H1 (cell line): ENCODE measurements at regions not wholly inside any gene's neighbourhood (a gene's known extent, or its start where the extent isn't known, plus 50 kb on each side); places are given as distances from the start of the nearest gene placed in this dataset.

Source experiments
- CTCF ChIA-PET: fragments of 300-600 bp; sonication (Branson Sonifier 250); formaldehyde crosslinking; loops from one replicate; lab custom pipeline; 2021; ENCODE audit not compliant: partially characterized antibody; lab: Charles Lee
- POLR2A ChIA-PET: fragments of 300-600 bp; sonication (Branson Sonifier 250); formaldehyde crosslinking; loops from one replicate; lab custom pipeline; 2021; ENCODE audit warnings: inconsistent platforms; ENCODE audit not compliant: partially characterized antibody; lab: Charles Lee
- DNase-seq, 2 experiments: peaks; one replicate each; pipeline versions ENCODE4 v3.0.0 to v3.0.0-alpha.2; 2010 to 2022; ENCODE audit warnings: low spot score in 2 of 2, low read depth in 1 of 2, mixed read lengths in 1 of 2
- FAIRE-seq: peaks from 2 replicates; lab custom pipeline; 2011; peaks lifted over from hg19 to GRCh38; lab: Jason Lieb, UNC
- H2AFZ ChIP-seq: 2 replicates; pipeline ENCODE4 v1.8.1; 2012; ENCODE audit warnings: low read length, inconsistent platforms
- H2AK5ac ChIP-seq: 2 replicates; pipeline ENCODE4 v1.6.1; 2013; ENCODE audit warnings: low read depth, low read length
- H2BK120ac ChIP-seq: replicated peaks from 2 replicates; pipeline ENCODE3; 2013; ENCODE audit warnings: low read depth, low read length, inconsistent platforms
- H2BK12ac ChIP-seq: 2 replicates; pipeline ENCODE4 v1.6.1; 2013; ENCODE audit warnings: low read depth, low read length
- H2BK15ac ChIP-seq: 2 replicates; pipeline ENCODE4 v1.6.1; 2013; ENCODE audit warnings: low read length
- H2BK20ac ChIP-seq: 2 replicates; pipeline ENCODE4 v1.6.1; 2013; ENCODE audit warnings: low read length
- H2BK5ac ChIP-seq: 2 replicates; pipeline ENCODE4 v1.6.1; 2013; ENCODE audit warnings: low read depth, low read length
- H3K14ac ChIP-seq: 2 replicates; pipeline ENCODE4 v1.6.1; 2013; ENCODE audit warnings: inconsistent platforms; ENCODE audit not compliant: insufficient read length
- H3K18ac ChIP-seq: 2 replicates; pipeline ENCODE4 v1.6.1; 2013; ENCODE audit warnings: low read length; ENCODE audit errors: extremely low read depth
- H3K23ac ChIP-seq: 2 replicates; pipeline ENCODE4 v1.6.1; 2013; ENCODE audit warnings: inconsistent platforms; ENCODE audit not compliant: insufficient read length
- H3K23me2 ChIP-seq: 2 replicates; pipeline ENCODE4 v1.6.1; 2013; ENCODE audit warnings: low read depth, low read length
- H3K27ac ChIP-seq: 2 replicates; pipeline ENCODE4 v1.6.1; 2011; ENCODE audit warnings: low read depth, low read length, inconsistent platforms
- H3K27me3 ChIP-seq, 4 experiments: replicated peaks in 1 of 4; 1 replicate in 1 of 4; 2 replicates in 3 of 4; pipeline versions ENCODE4 v1.6.1 to v1.8.1; 2011 to 2013; ENCODE audit warnings: low read length in 3 of 4, mild to moderate bottlenecking in 3 of 4, inconsistent platforms in 2 of 4, mixed read lengths in 2 of 4, moderate library complexity in 1 of 4; ENCODE audit not compliant: control insufficient read depth in 3 of 4, insufficient read depth in 3 of 4; ENCODE audit errors: extremely low read depth in 1 of 4
- H3K36me3 ChIP-seq, 4 experiments: 2 replicates each; pipeline versions ENCODE4 v1.6.1 to v1.8.1; 2011 to 2013; ENCODE audit warnings: mild to moderate bottlenecking in 4 of 4, low read length in 3 of 4, moderate library complexity in 2 of 4, control low read depth in 1 of 4, inconsistent platforms in 1 of 4; ENCODE audit not compliant: insufficient read depth in 4 of 4, control insufficient read depth in 2 of 4
- H3K4ac ChIP-seq: replicated peaks from 2 replicates; pipeline ENCODE3; 2013; ENCODE audit warnings: low read length, low read depth, mixed read lengths, inconsistent platforms; ENCODE audit not compliant: insufficient read length
- H3K4me1 ChIP-seq, 4 experiments: replicated peaks in 1 of 4; 1 replicate in 1 of 4; 2 replicates in 3 of 4; pipeline versions ENCODE4 v1.6.1 to v1.8.1; 2011 to 2013; ENCODE audit warnings: low read length in 3 of 4, inconsistent platforms in 2 of 4, mixed read lengths in 1 of 4; ENCODE audit not compliant: insufficient read depth in 4 of 4, control insufficient read depth in 3 of 4
- H3K4me2 ChIP-seq, 2 experiments: 2 replicates each; pipeline versions ENCODE4 v1.6.1 to v1.8.1; 2011 to 2013; ENCODE audit warnings: low read depth in 2 of 2, low read length in 2 of 2, control low read depth in 1 of 2, inconsistent platforms in 1 of 2, mild to moderate bottlenecking in 1 of 2; ENCODE audit not compliant: insufficient read depth in 1 of 2
- H3K4me3 ChIP-seq, 4 experiments: fragments of 200-600, 300-600 bp in 1 of 4; sonication (generic), shearing (Covaris generic), sonication (Bioruptor Twin) in 1 of 4; 2 replicates each; pipeline versions ENCODE4 v1.5.1 to v1.8.1; 2011 to 2016; ENCODE audit warnings: low read length in 4 of 4, low read depth in 3 of 4, control low read depth in 2 of 4, inconsistent platforms in 2 of 4, mild to moderate bottlenecking in 2 of 4, mixed read lengths in 1 of 4, moderate library complexity in 1 of 4; ENCODE audit not compliant: insufficient read depth in 2 of 4; ENCODE audit errors: extremely low read depth in 1 of 4
- H3K56ac ChIP-seq: replicated peaks from 2 replicates; pipeline ENCODE3; 2013; ENCODE audit warnings: low read depth, mild to moderate bottlenecking, mixed read lengths, low read length, inconsistent platforms; ENCODE audit not compliant: insufficient read length
- H3K79me1 ChIP-seq: 2 replicates; pipeline ENCODE4 v1.6.1; 2013; ENCODE audit warnings: low read depth, low read length, control low read depth
- H3K79me2 ChIP-seq, 2 experiments: 2 replicates each; pipeline versions ENCODE4 v1.6.1 to v1.8.1; 2012 to 2013; ENCODE audit warnings: low read length in 2 of 2, mild to moderate bottlenecking in 2 of 2, inconsistent platforms in 1 of 2; ENCODE audit not compliant: insufficient read depth in 2 of 2, control insufficient read depth in 1 of 2
- H3K9ac ChIP-seq, 4 experiments: replicated peaks in 1 of 4; 1 replicate in 1 of 4; 2 replicates in 3 of 4; pipeline versions ENCODE4 v1.6.1 to v1.8.1; 2011 to 2013; ENCODE audit warnings: low read depth in 3 of 4, low read length in 3 of 4, control low read depth in 2 of 4, mild to moderate bottlenecking in 2 of 4, moderate library complexity in 2 of 4, inconsistent platforms in 1 of 4; ENCODE audit errors: extremely low read depth in 1 of 4
- H3K9me3 ChIP-seq, 2 experiments: 2 replicates each; pipeline versions ENCODE4 v1.6.1 to v1.8.1; 2012 to 2013; ENCODE audit warnings: mild to moderate bottlenecking in 2 of 2, moderate library complexity in 2 of 2, control low read depth in 1 of 2, inconsistent platforms in 1 of 2, low read depth in 1 of 2, low read length in 1 of 2, mixed read lengths in 1 of 2; ENCODE audit not compliant: insufficient read depth in 2 of 2
- H4K20me1 ChIP-seq, 2 experiments: replicated peaks in 1 of 2; 2 replicates each; pipeline versions ENCODE3 to v1.8.1; 2011 to 2013; ENCODE audit warnings: inconsistent platforms in 2 of 2, low read length in 2 of 2, mild to moderate bottlenecking in 1 of 2; ENCODE audit not compliant: insufficient read depth in 2 of 2, control insufficient read depth in 1 of 2
- H4K5ac ChIP-seq: 2 replicates; pipeline ENCODE4 v1.6.1; 2013; ENCODE audit warnings: low read length, low read depth, mixed read lengths, inconsistent platforms; ENCODE audit not compliant: insufficient read length
- H4K8ac ChIP-seq: 2 replicates; pipeline ENCODE4 v1.8.0; 2013; ENCODE audit warnings: mild to moderate bottlenecking, moderate library complexity, low read length, inconsistent platforms; ENCODE audit not compliant: insufficient read depth; ENCODE audit errors: extremely low read depth
- H4K91ac ChIP-seq: replicated peaks from 2 replicates; pipeline ENCODE3; 2013; ENCODE audit warnings: low read length, mixed read lengths, inconsistent platforms; ENCODE audit not compliant: insufficient read length
- CBX5 ChIP-seq: fragments of 300-800, 300-1000 bp; sonication (generic); IDR thresholded peaks from 2 replicates; pipeline ENCODE4 v1.7.1; 2016; ENCODE audit warnings: antibody characterized with exemption, low read length, low read depth
- NANOG ChIP-seq: IDR thresholded peaks from 2 replicates; pipeline ENCODE4 v1.6.1; 2011; ENCODE audit warnings: low read length, low read depth, mild to moderate bottlenecking, inconsistent platforms; ENCODE audit not compliant: insufficient read depth, poor library complexity, severe bottlenecking
- SIRT6 ChIP-seq: IDR thresholded peaks from one replicate; pipeline ENCODE4 v1.7.1; 2012; ENCODE audit warnings: low read length, inconsistent platforms
- SP2 ChIP-seq: IDR thresholded peaks from 2 replicates; pipeline ENCODE4 v1.6.1; 2012; ENCODE audit warnings: mild to moderate bottlenecking, low read length, inconsistent platforms
- WGBS, 2 experiments: shearing (Covaris generic) in 1 of 2; methylation state at CpG; one replicate each; pipeline versions ENCODE4 v1.1.6 to v1.1.7; 2013 to 2015; ENCODE audit warnings: low lambda C conversion rate in 2 of 2, mixed read lengths in 2 of 2, inconsistent platforms in 1 of 2, low coverage in 1 of 2, missing lambda C conversion rate in 1 of 2; ENCODE audit not compliant: insufficient replicate concordance in 2 of 2, insufficient coverage in 1 of 2, insufficient read length in 1 of 2; ENCODE audit errors: extremely low coverage in 1 of 2, missing lambda C conversion rate in 1 of 2; 5-methylcytosine and 5-hydroxymethylcytosine counted together

GRCh38 chr2:129765326-129765677 is 214.2 kb upstream of the RAB6C start:
- H3K4me3 ChIP-seq: no peak overlapping the region
- no peak overlapping the region for H2BK120ac ChIP-seq
- no peak overlapping the region for H2AFZ ChIP-seq
- H3K27me3 ChIP-seq: no peaks in the 10 kb centered on the region
- no peak overlapping the region for H2BK12ac ChIP-seq
- H3K56ac ChIP-seq: no peak overlapping the region
- H3K14ac ChIP-seq: no peak overlapping the region
- no peak overlapping the region for H3K18ac ChIP-seq
- H3K27ac ChIP-seq: no peak overlapping the region
- H3K4ac ChIP-seq: no peak overlapping the region
- no peaks in the 10 kb centered on the region for H3K79me1 ChIP-seq
- H4K8ac ChIP-seq: no peak overlapping the region
- no peak for TF ChIP-seq SIRT6
- TF ChIP-seq SP2: no peak
- TF ChIP-seq CBX5: no peak
- TF ChIP-seq NANOG: no peak
- H4K20me1 ChIP-seq: no peaks in the 10 kb centered on the region
- H3K4me1 ChIP-seq: peaks cover 0 to 6% (median 0%) of the 10 kb centered on the region in 4 experiments; a peak in 2 of 7 replicates
- H3K4me2 ChIP-seq: no peak overlapping the region
- 90% methylated on average over 4 of the region's 4 CpGs; no CpG with 5 or more reads in 1 of the 2 experiments for WGBS, 2 experiments
- ChIA-PET CTCF (interaction anchor here (0.8 to 1.6 kb wide), 4 partner anchors 11 to 83 kb away, joined by 3 to 4 read pairs (median 4); no protein-coding TSS in a partner anchor), POLR2A (no interaction called here)
- H3K23ac ChIP-seq: no peak overlapping the region
- H2BK5ac ChIP-seq: no peak overlapping the region
- H2AK5ac ChIP-seq: no peak overlapping the region
- no peak overlapping the region for H2BK20ac ChIP-seq
- no peaks in the 10 kb centered on the region for H3K9me3 ChIP-seq
- no peak overlapping the region for H2BK15ac ChIP-seq
- no peak overlapping the region for H4K5ac ChIP-seq
- DNase-seq (no peak), FAIRE-seq (no peak)
- H3K23me2 ChIP-seq: no peaks in the 10 kb centered on the region
- no peaks in the 10 kb centered on the region for H3K79me2 ChIP-seq
- no peak overlapping the region for H4K91ac ChIP-seq
- no peaks in the 10 kb centered on the region for H3K36me3 ChIP-seq
- no peak overlapping the region for H3K9ac ChIP-seq
